ENCODE measurements at regions not wholly inside any gene's neighbourhood (a gene's known extent, or its start where the extent isn't known, plus 50 kb on each side); places are given as distances from the start of the nearest gene placed in this dataset.

DNA sequence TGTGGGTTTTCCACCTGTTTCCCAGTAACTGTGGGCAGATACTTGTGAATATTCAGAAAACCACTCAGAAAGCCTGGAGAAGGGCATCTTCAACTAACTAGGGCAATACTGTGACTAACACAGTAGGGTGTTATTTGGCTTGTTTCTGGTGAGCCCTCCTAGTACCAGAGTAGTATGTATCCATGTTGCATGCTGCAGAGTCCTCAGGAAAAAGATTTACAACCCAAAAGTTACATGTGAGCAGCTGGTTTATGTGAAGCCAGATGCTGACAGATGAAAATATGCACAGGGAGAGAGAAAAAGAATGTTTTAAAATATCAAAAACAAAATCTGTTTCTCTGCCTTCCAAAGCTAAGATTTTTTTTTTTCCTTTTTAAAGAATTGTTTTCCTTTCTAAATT, 333.2 kb upstream of the UBE2E3 start:
- no peak overlapping the region for H3K4me3 ChIP-seq
- ATAC-seq: no peak
- intact Hi-C loops (cut with DNase I): no loop called here
- TF ChIP-seq, protein P1, sequence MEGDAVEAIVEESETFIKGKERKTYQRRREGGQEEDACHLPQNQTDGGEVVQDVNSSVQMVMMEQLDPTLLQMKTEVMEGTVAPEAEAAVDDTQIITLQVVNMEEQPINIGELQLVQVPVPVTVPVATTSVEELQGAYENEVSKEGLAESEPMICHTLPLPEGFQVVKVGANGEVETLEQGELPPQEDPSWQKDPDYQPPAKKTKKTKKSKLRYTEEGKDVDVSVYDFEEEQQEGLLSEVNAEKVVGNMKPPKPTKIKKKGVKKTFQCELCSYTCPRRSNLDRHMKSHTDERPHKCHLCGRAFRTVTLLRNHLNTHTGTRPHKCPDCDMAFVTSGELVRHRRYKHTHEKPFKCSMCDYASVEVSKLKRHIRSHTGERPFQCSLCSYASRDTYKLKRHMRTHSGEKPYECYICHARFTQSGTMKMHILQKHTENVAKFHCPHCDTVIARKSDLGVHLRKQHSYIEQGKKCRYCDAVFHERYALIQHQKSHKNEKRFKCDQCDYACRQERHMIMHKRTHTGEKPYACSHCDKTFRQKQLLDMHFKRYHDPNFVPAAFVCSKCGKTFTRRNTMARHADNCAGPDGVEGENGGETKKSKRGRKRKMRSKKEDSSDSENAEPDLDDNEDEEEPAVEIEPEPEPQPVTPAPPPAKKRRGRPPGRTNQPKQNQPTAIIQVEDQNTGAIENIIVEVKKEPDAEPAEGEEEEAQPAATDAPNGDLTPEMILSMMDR (IDR thresholded peaks at IDR 0.05): no peak
- H3K4me1 ChIP-seq: no peaks in the 10 kb centered on the region
- no peaks in the 10 kb centered on the region for H3K9me3 ChIP-seq
- H3K36me3 ChIP-seq: no peaks in the 10 kb centered on the region
- H3K27me3 ChIP-seq: no peaks in the 10 kb centered on the region
- no peak overlapping the region for H3K27ac ChIP-seq
- DNase-seq: no peak

GRCh38 chr2:180646756-180647155, 333.6 kb upstream of the UBE2E3 start:
- no peak overlapping the region for H3K4me3 ChIP-seq
- H3K36me3 ChIP-seq: no peaks in the 10 kb centered on the region
- no peaks in the 10 kb centered on the region for H3K27me3 ChIP-seq
- DNase-seq (no peak), ATAC-seq (no peak)
- no peak overlapping the region for H3K27ac ChIP-seq
- intact Hi-C loops (cut with DNase I): no loop called here
- no peaks in the 10 kb centered on the region for H3K9me3 ChIP-seq
- no peaks in the 10 kb centered on the region for H3K4me1 ChIP-seq
- TF ChIP-seq, protein P1 (IDR thresholded peaks at IDR 0.05): no peak

- Histone ChIP-seq H3K9me3 (no peaks in the 10 kb centered on the region), H3K36me3 (no peaks in the 10 kb centered on the region), H3K27me3 (no peaks in the 10 kb centered on the region), H3K4me1 (no peaks in the 10 kb centered on the region), H3K4me3 (no peak overlapping the region), H3K27ac (no peak overlapping the region)
- TF ChIP-seq, protein P1 (IDR thresholded peaks at IDR 0.05): no peak
- no peak for ATAC-seq
- intact Hi-C loops (cut with DNase I): no loop called here
- no peak for DNase-seq
Measured at GRCh38 chr2:180644709-180645108, 335.7 kb upstream of the UBE2E3 start.

- H3K4me1 ChIP-seq: no peaks in the 10 kb centered on the region
- no peaks in the 10 kb centered on the region for H3K27me3 ChIP-seq
- TF ChIP-seq, protein P1 (IDR thresholded peaks at IDR 0.05): no peak
- intact Hi-C loops (cut with DNase I): no loop called here
- ATAC-seq (no peak), DNase-seq (no peak)
- H3K36me3 ChIP-seq: no peaks in the 10 kb centered on the region
- H3K27ac ChIP-seq: no peak overlapping the region
- H3K9me3 ChIP-seq: no peaks in the 10 kb centered on the region
- H3K4me3 ChIP-seq: no peak overlapping the region
Measured at GRCh38 chr2:180630756-180631155, 349.6 kb upstream of the UBE2E3 start.

- intact Hi-C loops (cut with DNase I): no loop called here
- Histone ChIP-seq H3K4me1 (no peaks in the 10 kb centered on the region), H3K9me3 (no peaks in the 10 kb centered on the region), H3K27ac (no peak overlapping the region), H3K36me3 (no peaks in the 10 kb centered on the region), H3K27me3 (no peaks in the 10 kb centered on the region), H3K4me3 (no peak overlapping the region)
- DNase-seq (no peak), ATAC-seq (no peak)
- TF ChIP-seq, protein P1 (IDR thresholded peaks at IDR 0.05): no peak
Measured at GRCh38 chr2:180625006-180625844, 355.2 kb upstream of the UBE2E3 start.
